ENCODE measurements at regions not wholly inside any gene's neighbourhood (a gene's known extent, or its start where the extent isn't known, plus 50 kb on each side); places are given as distances from the start of the nearest gene placed in this dataset.

DNA sequence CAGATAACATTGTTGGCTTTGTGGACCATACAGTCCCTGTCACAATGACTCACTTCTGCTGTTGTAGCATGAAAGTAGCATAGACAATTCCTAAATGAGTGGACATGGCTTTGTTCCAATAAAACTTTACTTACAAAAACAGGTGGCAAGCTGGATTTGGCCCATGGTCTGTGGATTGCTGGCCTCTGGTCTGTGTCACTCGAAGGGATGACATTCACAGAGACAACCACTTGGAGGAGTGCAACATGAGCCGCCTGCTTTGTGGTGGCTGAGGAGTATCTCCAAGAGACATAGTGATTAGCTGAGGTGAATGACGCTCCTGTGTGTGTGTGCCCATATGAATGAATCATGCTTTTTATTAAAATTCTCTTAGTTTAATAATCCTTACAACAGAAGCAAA is 81.3 kb upstream of the NRXN3 start:
- no peak for DNase-seq
- no peaks in the 10 kb centered on the region for H3K36me3 ChIP-seq (replicated peaks in 1 of 2; ENCODE audit: control insufficient read depth in 1 of 2, insufficient read depth in 2 of 2, low read length in 1 of 2)

GRCh38 chr14:78090864-78091263 is 79.3 kb upstream of the NRXN3 start:
- Histone ChIP-seq H4K20me1 (ENCODE audit: insufficient read depth) (no peaks in the 10 kb centered on the region), H3K9me2 (no peaks in the 10 kb centered on the region), H3K27me3 (ENCODE audit: insufficient read depth) (no peaks in the 10 kb centered on the region), H3K27ac (ENCODE audit: low read depth in 2 of 2, low read length in 1 of 2) (no peak overlapping the region), H3K79me2 (ENCODE audit: insufficient read depth) (no peaks in the 10 kb centered on the region), H3K4me3 (ENCODE audit: low read depth in 2 of 2, low read length in 1 of 2) (no peak overlapping the region), H3K9me3 (no peaks in the 10 kb centered on the region), H3K4me2 (no peak overlapping the region), H3K9ac (no peak overlapping the region), H3K36me3 (replicated peaks in 1 of 2; ENCODE audit: control insufficient read depth in 1 of 2, insufficient read depth in 2 of 2, low read length in 1 of 2) (no peaks in the 10 kb centered on the region), H3F3A (replicated peaks; ENCODE audit: insufficient read depth) (no peaks in the 10 kb centered on the region), H3K4me1 (ENCODE audit: control insufficient read depth in 1 of 2, insufficient read depth in 2 of 2, low read depth in 1 of 2, low read length in 1 of 2) (peaks cover 0 to 5% of the 10 kb centered on the region in 2 experiments; a peak in 1 of 4 replicates), H2AFZ (ENCODE audit: low read depth) (no peak overlapping the region)
- TF ChIP-seq CHD2 (IDR thresholded peaks at IDR 0.05; ENCODE audit: low read length, partially characterized antibody) (no peak), GATA2 (CRISPR knock-in tag; IDR thresholded peaks at IDR 0.05) (no peak), FOSL2 (IDR thresholded peaks at IDR 0.05; ENCODE audit: borderline replicate concordance, low read depth) (no peak), RFX5 (IDR thresholded peaks at IDR 0.05; ENCODE audit: low read length) (no peak), NFIC (IDR thresholded peaks at IDR 0.05; ENCODE audit: borderline replicate concordance) (no peak), YY1 (IDR thresholded peaks at IDR 0.05; ENCODE audit: low read depth) (no peak), PBX3 (IDR thresholded peaks at IDR 0.05) (no peak)
- TF ChIP-seq, protein P1, sequence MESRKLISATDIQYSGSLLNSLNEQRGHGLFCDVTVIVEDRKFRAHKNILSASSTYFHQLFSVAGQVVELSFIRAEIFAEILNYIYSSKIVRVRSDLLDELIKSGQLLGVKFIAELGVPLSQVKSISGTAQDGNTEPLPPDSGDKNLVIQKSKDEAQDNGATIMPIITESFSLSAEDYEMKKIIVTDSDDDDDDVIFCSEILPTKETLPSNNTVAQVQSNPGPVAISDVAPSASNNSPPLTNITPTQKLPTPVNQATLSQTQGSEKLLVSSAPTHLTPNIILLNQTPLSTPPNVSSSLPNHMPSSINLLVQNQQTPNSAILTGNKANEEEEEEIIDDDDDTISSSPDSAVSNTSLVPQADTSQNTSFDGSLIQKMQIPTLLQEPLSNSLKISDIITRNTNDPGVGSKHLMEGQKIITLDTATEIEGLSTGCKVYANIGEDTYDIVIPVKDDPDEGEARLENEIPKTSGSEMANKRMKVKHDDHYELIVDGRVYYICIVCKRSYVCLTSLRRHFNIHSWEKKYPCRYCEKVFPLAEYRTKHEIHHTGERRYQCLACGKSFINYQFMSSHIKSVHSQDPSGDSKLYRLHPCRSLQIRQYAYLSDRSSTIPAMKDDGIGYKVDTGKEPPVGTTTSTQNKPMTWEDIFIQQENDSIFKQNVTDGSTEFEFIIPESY (IDR thresholded peaks at IDR 0.05; ENCODE audit: borderline replicate concordance, low read depth) = no peak
- TF ChIP-seq, protein P2, sequence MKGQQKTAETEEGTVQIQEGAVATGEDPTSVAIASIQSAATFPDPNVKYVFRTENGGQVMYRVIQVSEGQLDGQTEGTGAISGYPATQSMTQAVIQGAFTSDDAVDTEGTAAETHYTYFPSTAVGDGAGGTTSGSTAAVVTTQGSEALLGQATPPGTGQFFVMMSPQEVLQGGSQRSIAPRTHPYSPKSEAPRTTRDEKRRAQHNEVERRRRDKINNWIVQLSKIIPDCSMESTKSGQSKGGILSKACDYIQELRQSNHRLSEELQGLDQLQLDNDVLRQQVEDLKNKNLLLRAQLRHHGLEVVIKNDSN (IDR thresholded peaks at IDR 0.05; ENCODE audit: borderline replicate concordance, low read depth) = no peak
- no peak for DNase-seq
- 35% methylated on average over 5 of the region's 8 CpGs for WGBS (ENCODE audit: low lambda C conversion rate)
- CTCF ChIA-PET = interaction anchor here (1.1 kb wide), 1 partner anchor 228 kb away, joined by 4 read pairs; no protein-coding TSS in a partner anchor
- POLR2A ChIA-PET = no interaction called here

More for the DNA sequence above, 81.3 kb upstream of the NRXN3 start:
- POLR2A ChIA-PET = no interaction called here
- Histone ChIP-seq H4K20me1 (ENCODE audit: insufficient read depth) (no peaks in the 10 kb centered on the region), H3K79me2 (ENCODE audit: insufficient read depth) (no peaks in the 10 kb centered on the region), H3K9ac (no peak overlapping the region), H3K4me2 (no peak overlapping the region), H3K4me3 (ENCODE audit: low read depth in 2 of 2, low read length in 1 of 2) (no peak overlapping the region), H3K9me3 (no peaks in the 10 kb centered on the region), H2AFZ (ENCODE audit: low read depth) (no peak overlapping the region), H3K4me1 (ENCODE audit: control insufficient read depth in 1 of 2, insufficient read depth in 2 of 2, low read depth in 1 of 2, low read length in 1 of 2) (peaks cover 0 to 5% of the 10 kb centered on the region in 2 experiments; a peak in 1 of 4 replicates), H3F3A (replicated peaks; ENCODE audit: insufficient read depth) (no peaks in the 10 kb centered on the region), H3K27ac (ENCODE audit: low read depth in 2 of 2, low read length in 1 of 2) (no peak overlapping the region), H3K9me2 (no peaks in the 10 kb centered on the region), H3K27me3 (ENCODE audit: insufficient read depth) (no peaks in the 10 kb centered on the region)
- no peak for TF ChIP-seq RCOR1 (IDR thresholded peaks at IDR 0.05; ENCODE audit: low read length)
- TF ChIP-seq EP300 (IDR thresholded peaks at IDR 0.05; ENCODE audit: borderline replicate concordance in 1 of 2, low read depth in 1 of 2, low read length in 1 of 2) = no peak
- CTCF ChIA-PET = interaction anchor here (0.7 to 1.0 kb wide), 2 partner anchors 18 to 124 kb away, joined by 3 to 4 read pairs; no protein-coding TSS in a partner anchor
- 21% methylated on average over 3 of the region's 3 CpGs for WGBS (ENCODE audit: low lambda C conversion rate)
